ENCODE measurements at regions not wholly inside any gene's neighbourhood (a gene's known extent, or its start where the extent isn't known, plus 50 kb on each side); places are given as distances from the start of the nearest gene placed in this dataset.

DNA sequence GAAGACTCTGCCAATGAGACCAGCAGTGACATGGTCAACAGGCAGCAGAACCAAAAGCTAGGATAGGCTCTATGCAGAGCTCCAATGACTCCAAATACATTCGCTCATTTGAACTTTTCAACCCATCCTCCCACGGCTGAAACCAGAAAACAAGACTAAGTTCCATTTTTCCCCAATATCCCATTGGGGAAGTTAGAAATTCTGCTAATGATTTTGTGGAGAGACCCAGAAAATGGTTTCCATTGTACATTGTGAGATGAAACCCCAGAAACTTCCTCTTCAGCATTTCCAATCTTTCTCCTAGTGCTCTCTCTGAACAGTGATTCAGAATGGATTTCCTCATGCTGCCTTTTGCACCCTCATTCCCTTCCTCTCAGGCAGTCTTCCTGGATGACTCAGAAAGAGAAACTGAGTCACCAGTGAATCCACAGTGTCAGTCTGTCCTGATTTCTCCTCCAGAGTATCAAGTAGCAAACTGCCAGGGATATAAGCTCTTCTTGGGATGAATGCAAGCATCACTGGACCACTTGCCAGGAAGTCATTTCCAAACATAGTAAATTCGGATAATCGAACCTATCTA lies 467.7 kb upstream of the ID2 start:
- TF ChIP-seq CTCF (IDR thresholded peaks at IDR 0.05), result no peak
- no peak for TF ChIP-seq POLR2A (IDR thresholded peaks at IDR 0.05)

Measured in adrenal gland (tissue), 5 donors.